ENCODE measurements at regions not wholly inside any gene's neighbourhood (a gene's known extent, or its start where the extent isn't known, plus 50 kb on each side); places are given as distances from the start of the nearest gene placed in this dataset.
A peak's percentile ranks its signal among the peaks of the same experiment; 100 is the strongest.
"Not testable (repeated sequence)": the region's sequence is repeated elsewhere in the genome, so short reads cannot be mapped to it uniquely, and the experiment has no call there.

- DNase-seq (ENCODE audit: low read depth), result no peak
Observed at GRCh38 chr10:2543142-2543886, 524.0 kb upstream of the PFKP start.

GRCh38 chr10:2541176-2541575 lies 526.2 kb upstream of the PFKP start:
- no peak for DNase-seq (ENCODE audit: low read depth)

- no peak for DNase-seq (ENCODE audit: low read depth)
Observed at GRCh38 chr10:2529945-2530344, 537.4 kb upstream of the PFKP start.

GRCh38 chr10:2525781-2526180 lies 541.6 kb upstream of the PFKP start:
- no peak for DNase-seq (ENCODE audit: low read depth)

GRCh38 chr10:2519139-2519538 lies 548.2 kb upstream of the PFKP start:
- DNase-seq (ENCODE audit: low read depth), result no peak

- DNase-seq (ENCODE audit: low read depth), result peak; percentile 10
Observed at GRCh38 chr10:2509081-2509531, 558.2 kb upstream of the PFKP start.

- DNase-seq (ENCODE audit: low read depth), result not testable (repeated sequence)
Observed at GRCh38 chr10:2501366-2501940, 565.9 kb upstream of the PFKP start.

- DNase-seq (ENCODE audit: low read depth), result no peak
Observed at GRCh38 chr10:2494399-2494798, 572.9 kb upstream of the PFKP start.

- no peak for DNase-seq (ENCODE audit: low read depth)
Observed at GRCh38 chr10:2488446-2489005, 578.8 kb upstream of the PFKP start.

- DNase-seq (ENCODE audit: low read depth), result no peak
Observed at GRCh38 chr10:2487921-2488320, 579.4 kb upstream of the PFKP start.

GRCh38 chr10:2478656-2479055 lies 588.7 kb upstream of the PFKP start:
- DNase-seq (ENCODE audit: low read depth), result no peak

- no peak for DNase-seq (ENCODE audit: low read depth)
Observed at GRCh38 chr10:2476812-2477553, 590.4 kb upstream of the PFKP start.

GRCh38 chr10:2476218-2476811 lies 591.0 kb upstream of the PFKP start:
- DNase-seq (ENCODE audit: low read depth), result no peak

- no peak for DNase-seq (ENCODE audit: low read depth)
Observed at GRCh38 chr10:2475711-2476217, 591.6 kb upstream of the PFKP start.

- no peak for DNase-seq (ENCODE audit: low read depth)
Observed at GRCh38 chr10:2471811-2472210, 595.5 kb upstream of the PFKP start.

- DNase-seq (ENCODE audit: low read depth), result no peak
Observed at GRCh38 chr10:2469802-2470201, 597.5 kb upstream of the PFKP start.

- no peak for DNase-seq (ENCODE audit: low read depth)
Observed at GRCh38 chr10:2464483-2464882, 602.9 kb upstream of the PFKP start.

- no peak for DNase-seq (ENCODE audit: low read depth)
Observed at GRCh38 chr10:2463316-2463715, 604.0 kb upstream of the PFKP start.

GRCh38 chr10:2462581-2462980 lies 604.8 kb upstream of the PFKP start:
- DNase-seq (ENCODE audit: low read depth), result no peak

GRCh38 chr10:2460812-2461211 lies 606.5 kb upstream of the PFKP start:
- DNase-seq (ENCODE audit: low read depth), result no peak

GRCh38 chr10:2459713-2460112 lies 607.6 kb upstream of the PFKP start:
- no peak for DNase-seq (ENCODE audit: low read depth)

GRCh38 chr10:2456834-2457233 lies 610.5 kb upstream of the PFKP start:
- no peak for DNase-seq (ENCODE audit: low read depth)

Data from GM04504 (cell line).